ENCODE measurements at regions not wholly inside any gene's neighbourhood (a gene's known extent, or its start where the extent isn't known, plus 50 kb on each side); places are given as distances from the start of the nearest gene placed in this dataset.
A peak's percentile ranks its signal among the peaks of the same experiment; 100 is the strongest.

DNA sequence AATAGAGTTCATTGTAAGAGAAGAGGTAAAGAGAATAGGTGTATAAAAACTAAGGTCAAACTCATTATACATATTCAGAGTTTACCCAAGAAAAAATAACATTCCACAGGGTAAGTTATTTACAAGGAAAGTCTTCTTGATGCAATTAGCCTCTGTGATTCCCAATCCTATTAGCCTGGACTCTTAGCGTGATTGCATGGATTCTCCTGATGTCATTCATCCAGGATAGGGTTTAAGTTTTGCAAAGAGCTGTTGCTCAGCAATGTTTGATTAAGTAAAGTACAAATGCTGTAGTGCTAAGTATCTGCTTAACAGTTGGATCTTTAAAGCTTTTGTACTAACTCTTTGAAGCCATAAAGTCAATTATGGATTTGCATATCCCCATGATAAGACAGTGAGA lies 767.8 kb upstream of the LUZP2 start:
- H2AFZ ChIP-seq (replicated peaks), result no peak overlapping the region
- no peaks in the 10 kb centered on the region for H3K36me3 ChIP-seq
- no peaks in the 10 kb centered on the region for H4K20me1 ChIP-seq (ENCODE audit: low read depth)
- no peaks in the 10 kb centered on the region for H3K27me3 ChIP-seq
- Mint-ChIP-seq H3K27me3 (ENCODE audit: insufficient read depth, low read depth) (no peaks in the 10 kb centered on the region), H3K27ac (no peak overlapping the region), H3K4me1 (peaks cover 9% of the 10 kb centered on the region), H3K36me3 (no peaks in the 10 kb centered on the region), H3K4me3 (no peak overlapping the region), H3K9me3 (peaks cover 6% of the 10 kb centered on the region)
- TF ChIP-seq EZH2 (IDR thresholded peaks at IDR 0.05), result no peak
- peak; percentile 60 for TF ChIP-seq EZH2phosphoT487 (IDR thresholded peaks at IDR 0.05)
- TF ChIP-seq, protein P1, sequence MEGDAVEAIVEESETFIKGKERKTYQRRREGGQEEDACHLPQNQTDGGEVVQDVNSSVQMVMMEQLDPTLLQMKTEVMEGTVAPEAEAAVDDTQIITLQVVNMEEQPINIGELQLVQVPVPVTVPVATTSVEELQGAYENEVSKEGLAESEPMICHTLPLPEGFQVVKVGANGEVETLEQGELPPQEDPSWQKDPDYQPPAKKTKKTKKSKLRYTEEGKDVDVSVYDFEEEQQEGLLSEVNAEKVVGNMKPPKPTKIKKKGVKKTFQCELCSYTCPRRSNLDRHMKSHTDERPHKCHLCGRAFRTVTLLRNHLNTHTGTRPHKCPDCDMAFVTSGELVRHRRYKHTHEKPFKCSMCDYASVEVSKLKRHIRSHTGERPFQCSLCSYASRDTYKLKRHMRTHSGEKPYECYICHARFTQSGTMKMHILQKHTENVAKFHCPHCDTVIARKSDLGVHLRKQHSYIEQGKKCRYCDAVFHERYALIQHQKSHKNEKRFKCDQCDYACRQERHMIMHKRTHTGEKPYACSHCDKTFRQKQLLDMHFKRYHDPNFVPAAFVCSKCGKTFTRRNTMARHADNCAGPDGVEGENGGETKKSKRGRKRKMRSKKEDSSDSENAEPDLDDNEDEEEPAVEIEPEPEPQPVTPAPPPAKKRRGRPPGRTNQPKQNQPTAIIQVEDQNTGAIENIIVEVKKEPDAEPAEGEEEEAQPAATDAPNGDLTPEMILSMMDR (IDR thresholded peaks at IDR 0.05), result no peak
- H3F3A ChIP-seq (ENCODE audit: low read depth), result no peaks in the 10 kb centered on the region
- H3K4me3 ChIP-seq, result no peak overlapping the region
- H3K4me2 ChIP-seq, result no peak overlapping the region
- H3K9ac ChIP-seq, result no peak overlapping the region
- H3K27ac ChIP-seq, result peak overlapping the region; percentile 55
- peak; percentile 51 for DNase-seq (ENCODE audit: low spot score)
- no peaks in the 10 kb centered on the region for H3K79me2 ChIP-seq (ENCODE audit: low read depth)
- peaks cover 15% of the 10 kb centered on the region for H3K4me1 ChIP-seq
- no peaks in the 10 kb centered on the region for H3K9me3 ChIP-seq (ENCODE audit: low read depth)

DNA sequence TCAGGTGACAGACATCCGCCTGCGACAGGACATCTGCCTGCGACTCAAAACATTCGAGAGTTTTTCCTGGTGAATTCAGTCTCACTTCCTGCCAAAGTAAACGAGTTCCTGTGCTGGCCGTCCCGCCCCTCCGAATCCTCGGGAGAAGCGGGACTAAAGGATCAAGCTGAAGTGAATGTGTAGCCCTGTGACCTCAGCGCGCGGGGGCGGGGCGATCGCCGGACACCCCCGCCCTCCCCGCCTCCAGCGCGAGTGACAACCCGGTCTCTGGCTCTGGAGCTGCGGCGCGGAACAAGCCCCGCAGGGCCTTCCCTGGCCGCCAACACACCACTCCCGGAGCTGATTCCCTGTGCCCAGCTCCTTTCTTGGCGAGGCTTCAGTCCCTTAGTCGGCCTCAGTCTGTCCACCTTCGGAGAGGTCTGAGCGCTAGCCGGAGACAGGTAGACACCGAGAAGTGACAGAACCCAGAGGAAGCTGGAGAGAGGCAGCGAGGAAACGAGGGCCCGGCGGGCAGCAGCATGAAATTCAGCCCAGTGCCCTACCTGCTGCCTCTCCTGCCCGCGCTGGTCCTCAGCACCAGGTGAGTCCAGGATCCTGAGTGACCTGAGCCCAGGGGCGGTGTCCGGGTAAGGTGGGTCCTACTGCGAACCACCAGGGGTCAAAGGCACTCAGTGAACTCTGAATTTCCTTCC lies 766.4 kb upstream of the LUZP2 start:
- Mint-ChIP-seq H3K9me3 (peaks cover 6% of the 10 kb centered on the region), H3K27ac (no peak overlapping the region), H3K4me3 (no peak overlapping the region), H3K36me3 (no peaks in the 10 kb centered on the region), H3K4me1 (peaks cover 9% of the 10 kb centered on the region), H3K27me3 (ENCODE audit: insufficient read depth, low read depth) (no peaks in the 10 kb centered on the region)
- H3K79me2 ChIP-seq (ENCODE audit: low read depth), result no peaks in the 10 kb centered on the region
- H4K20me1 ChIP-seq (ENCODE audit: low read depth), result no peaks in the 10 kb centered on the region
- H3F3A ChIP-seq (ENCODE audit: low read depth), result no peaks in the 10 kb centered on the region
- no peak overlapping the region for H3K9ac ChIP-seq
- no peak for DNase-seq (ENCODE audit: low spot score)
- no peak overlapping the region for H3K4me3 ChIP-seq
- H3K36me3 ChIP-seq, result no peaks in the 10 kb centered on the region
- no peak overlapping the region for H3K4me2 ChIP-seq
- no peaks in the 10 kb centered on the region for H3K9me3 ChIP-seq (ENCODE audit: low read depth)
- H3K4me1 ChIP-seq, result peaks cover 15% of the 10 kb centered on the region
- TF ChIP-seq EZH2phosphoT487 (IDR thresholded peaks at IDR 0.05) (no peak), EZH2 (IDR thresholded peaks at IDR 0.05) (no peak)
- TF ChIP-seq, protein P1 (IDR thresholded peaks at IDR 0.05), result no peak
- no peak overlapping the region for H2AFZ ChIP-seq (replicated peaks)
- no peak overlapping the region for H3K27ac ChIP-seq
- H3K27me3 ChIP-seq, result no peaks in the 10 kb centered on the region

DNA sequence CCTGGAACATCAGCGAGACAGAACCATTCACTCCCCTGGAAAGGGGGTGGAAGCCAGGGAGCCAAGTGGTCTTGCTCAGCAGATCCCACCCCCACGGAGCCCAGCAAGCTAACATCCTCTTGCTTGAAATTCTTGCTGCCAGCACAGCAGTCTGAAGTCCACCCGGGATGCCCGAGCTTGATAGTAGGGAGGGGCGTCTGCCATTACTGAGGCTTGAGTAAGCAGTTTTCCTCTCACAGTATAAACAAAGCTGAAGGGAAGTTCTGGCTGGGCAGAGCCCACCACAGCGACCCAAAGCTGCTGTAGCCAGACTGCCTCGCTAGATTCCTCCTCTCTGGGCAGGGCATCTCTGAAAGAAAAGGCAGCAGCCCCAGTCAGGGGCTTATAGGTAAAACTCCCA lies 764.8 kb upstream of the LUZP2 start:
- TF ChIP-seq EZH2phosphoT487 (IDR thresholded peaks at IDR 0.05), result no peak
- TF ChIP-seq EZH2 (IDR thresholded peaks at IDR 0.05), result no peak
- TF ChIP-seq, protein P1 (IDR thresholded peaks at IDR 0.05), result no peak
- H3K9ac ChIP-seq, result no peak overlapping the region
- Mint-ChIP-seq H3K4me1 (peaks cover 9% of the 10 kb centered on the region), H3K4me3 (no peak overlapping the region), H3K36me3 (no peaks in the 10 kb centered on the region), H3K27ac (no peak overlapping the region), H3K9me3 (peaks cover 6% of the 10 kb centered on the region), H3K27me3 (ENCODE audit: insufficient read depth, low read depth) (no peaks in the 10 kb centered on the region)
- no peaks in the 10 kb centered on the region for H3K9me3 ChIP-seq (ENCODE audit: low read depth)
- H3K27me3 ChIP-seq, result no peaks in the 10 kb centered on the region
- no peak overlapping the region for H3K4me2 ChIP-seq
- peaks cover 15% of the 10 kb centered on the region for H3K4me1 ChIP-seq
- DNase-seq (ENCODE audit: low spot score), result no peak
- peak overlapping the region; percentile 9 for H2AFZ ChIP-seq (replicated peaks)
- H3K36me3 ChIP-seq, result no peaks in the 10 kb centered on the region
- no peaks in the 10 kb centered on the region for H3F3A ChIP-seq (ENCODE audit: low read depth)
- no peaks in the 10 kb centered on the region for H4K20me1 ChIP-seq (ENCODE audit: low read depth)
- no peak overlapping the region for H3K27ac ChIP-seq
- H3K4me3 ChIP-seq, result no peak overlapping the region
- H3K79me2 ChIP-seq (ENCODE audit: low read depth), result no peaks in the 10 kb centered on the region

All from neural progenitor cell (in vitro differentiated cells).